LoVo (cell line): ENCODE measurements at regions not wholly inside any gene's neighbourhood (a gene's known extent, or its start where the extent isn't known, plus 50 kb on each side); places are given as distances from the start of the nearest gene placed in this dataset.

ENCODE experiments used
- DNase-seq: peaks from one replicate; pipeline ENCODE4 v3.0.0-alpha.2; 2016; ENCODE audit warnings: low spot score

GRCh38 chr15:58271410-58271809 is 133.2 kb downstream of the AQP9 start:
- no peak for DNase-seq

- no peak for DNase-seq
These were observed 134.9 kb downstream of the AQP9 start for GRCh38 chr15:58273104-58273503.

GRCh38 chr15:58274885-58275284 is 136.7 kb downstream of the AQP9 start:
- no peak for DNase-seq

GRCh38 chr15:58275785-58276184 is 137.6 kb downstream of the AQP9 start:
- no peak for DNase-seq

GRCh38 chr15:58276924-58277323 is 138.7 kb downstream of the AQP9 start:
- no peak for DNase-seq

- DNase-seq, result no peak
These were observed 139.2 kb downstream of the AQP9 start for GRCh38 chr15:58277333-58277732.

GRCh38 chr15:58279106-58279505 is 140.9 kb downstream of the AQP9 start:
- DNase-seq, result no peak

GRCh38 chr15:58279654-58280053 is 141.5 kb downstream of the AQP9 start:
- no peak for DNase-seq

- no peak for DNase-seq
These were observed 144.0 kb downstream of the AQP9 start for GRCh38 chr15:58282060-58282708.

GRCh38 chr15:58283302-58283701 is 145.1 kb downstream of the AQP9 start:
- no peak for DNase-seq

GRCh38 chr15:58284293-58284692 is 146.1 kb downstream of the AQP9 start:
- DNase-seq, result peak; percentile 42

- no peak for DNase-seq
These were observed 146.4 kb upstream of the LIPC start for GRCh38 chr15:58285212-58285920.

- no peak for DNase-seq
These were observed 145.9 kb upstream of the LIPC start for GRCh38 chr15:58285921-58286278.

GRCh38 chr15:58286523-58286922 is 145.3 kb upstream of the LIPC start:
- DNase-seq, result no peak

GRCh38 chr15:58287891-58288290 is 143.9 kb upstream of the LIPC start:
- DNase-seq, result no peak

GRCh38 chr15:58288592-58288991 is 143.2 kb upstream of the LIPC start:
- no peak for DNase-seq

GRCh38 chr15:58291848-58292247 is 139.9 kb upstream of the LIPC start:
- DNase-seq, result no peak

- DNase-seq, result no peak
These were observed 139.0 kb upstream of the LIPC start for GRCh38 chr15:58292751-58293175.

GRCh38 chr15:58293622-58294550 is 137.9 kb upstream of the LIPC start:
- no peak for DNase-seq

- DNase-seq, result no peak
These were observed 137.0 kb upstream of the LIPC start for GRCh38 chr15:58294681-58295254.

- DNase-seq, result no peak
These were observed 136.1 kb upstream of the LIPC start for GRCh38 chr15:58295637-58296215.

- no peak for DNase-seq
These were observed 135.5 kb upstream of the LIPC start for GRCh38 chr15:58296276-58296675.
